LNCAP (cell line): ENCODE measurements at regions not wholly inside any gene's neighbourhood (a gene's known extent, or its start where the extent isn't known, plus 50 kb on each side); places are given as distances from the start of the nearest gene placed in this dataset.

Source experiments
- CTCF ChIP-seq: fragments of 450-650 bp; IDR thresholded peaks from 2 replicates; pipeline ENCODE4 v1.5.1; 2017; ENCODE audit warnings: mild to moderate bottlenecking

DNA sequence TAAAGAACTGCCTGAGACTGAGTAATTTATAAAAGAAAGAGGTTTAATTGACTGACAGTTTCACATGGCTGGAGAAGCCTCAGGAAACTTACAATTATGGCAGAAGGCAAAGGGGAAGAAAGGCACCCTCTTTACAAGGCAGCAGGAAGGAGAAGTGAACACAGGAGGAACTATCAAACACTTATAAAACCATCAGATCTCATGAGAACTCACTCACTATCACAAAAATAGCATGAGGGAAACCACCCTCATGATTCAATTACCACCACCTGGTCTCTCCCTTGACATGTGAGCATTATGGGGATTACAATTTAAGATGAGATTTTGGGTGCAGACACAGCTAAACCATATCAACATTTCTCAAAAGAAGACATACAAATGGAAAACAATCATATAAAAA is 266.3 kb downstream of the EPM2A start:
- no peak for TF ChIP-seq CTCF

- no peak for TF ChIP-seq CTCF
These were observed 259.4 kb downstream of the EPM2A start for GRCh38 chr6:145475794-145476396.

DNA sequence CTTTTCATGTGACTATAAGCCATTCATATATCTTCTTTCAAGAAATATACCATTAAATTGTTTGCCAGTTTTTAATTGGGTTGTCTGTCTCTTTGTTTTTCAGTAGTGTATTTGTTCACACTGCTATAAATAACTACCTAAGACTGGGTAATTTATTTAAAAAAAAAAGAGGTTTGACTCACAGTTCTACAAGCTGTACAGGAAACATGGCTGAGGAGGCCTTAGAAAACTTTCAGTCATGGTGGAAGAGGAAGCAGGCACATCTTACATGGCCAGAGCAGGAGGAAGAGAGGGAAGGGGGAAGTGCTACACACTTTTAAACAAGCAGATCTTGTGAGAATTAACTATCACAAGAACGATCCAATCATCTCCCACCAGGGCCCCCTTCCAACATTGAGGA is 255.3 kb downstream of the EPM2A start:
- no peak for TF ChIP-seq CTCF

DNA sequence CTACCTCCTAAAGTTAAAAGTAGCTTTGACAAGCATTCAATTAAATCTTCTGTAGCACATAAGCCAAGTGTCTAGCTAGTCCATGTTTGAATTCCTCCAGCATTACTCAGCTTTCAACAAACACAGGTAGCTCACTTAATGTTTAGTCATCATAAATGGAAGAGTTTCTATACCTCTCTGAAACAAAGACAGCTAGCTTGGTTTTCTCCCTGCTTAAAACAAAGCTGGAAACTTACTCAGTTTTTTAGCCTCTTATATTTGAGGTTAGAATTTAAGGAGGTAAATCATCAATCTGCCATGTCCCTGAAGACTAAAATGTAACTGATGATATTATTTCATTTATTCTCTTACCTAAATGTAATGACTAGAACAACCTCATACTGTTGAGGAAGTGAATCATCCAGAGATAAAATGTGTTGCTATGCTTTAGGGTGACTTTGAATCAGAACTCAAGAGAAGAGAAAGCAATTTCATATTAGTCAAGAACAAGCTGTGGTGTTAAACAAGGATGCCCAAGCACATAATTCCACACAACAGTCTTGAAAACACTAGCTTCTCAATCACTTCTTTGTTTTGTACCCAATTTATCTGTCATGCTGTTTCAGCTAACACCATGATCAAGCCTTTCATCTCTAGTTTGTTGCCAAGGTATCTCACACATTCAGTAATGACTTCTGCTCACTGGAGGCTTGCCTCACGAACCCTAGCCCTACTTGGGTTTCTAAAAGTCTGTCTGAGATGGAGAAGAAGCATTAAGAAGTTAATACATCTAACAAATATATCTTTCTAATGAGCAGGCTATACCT is 251.9 kb downstream of the EPM2A start:
- TF ChIP-seq CTCF: no peak

DNA sequence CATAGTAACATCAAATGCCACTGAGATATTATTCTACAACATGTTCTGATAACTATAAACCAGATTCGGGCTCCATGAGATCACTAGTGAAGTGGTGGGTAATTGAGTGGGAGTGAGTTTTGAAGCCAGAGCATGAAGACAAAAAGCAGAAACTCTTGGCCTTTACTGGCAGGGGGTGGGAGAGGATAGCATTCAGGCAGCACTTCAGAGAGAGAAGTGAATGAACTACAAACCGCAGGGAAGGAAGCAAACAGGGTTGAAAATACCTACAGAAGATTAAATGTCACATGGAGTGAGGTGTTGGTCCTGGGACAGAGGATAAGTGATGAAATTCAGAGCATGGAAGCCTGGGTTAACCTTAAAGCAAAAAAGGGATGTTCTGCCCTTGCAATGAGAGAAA is 250.0 kb downstream of the EPM2A start:
- no peak for TF ChIP-seq CTCF

GRCh38 chr6:145486306-145486705 is 249.0 kb downstream of the EPM2A start:
- no peak for TF ChIP-seq CTCF

DNA sequence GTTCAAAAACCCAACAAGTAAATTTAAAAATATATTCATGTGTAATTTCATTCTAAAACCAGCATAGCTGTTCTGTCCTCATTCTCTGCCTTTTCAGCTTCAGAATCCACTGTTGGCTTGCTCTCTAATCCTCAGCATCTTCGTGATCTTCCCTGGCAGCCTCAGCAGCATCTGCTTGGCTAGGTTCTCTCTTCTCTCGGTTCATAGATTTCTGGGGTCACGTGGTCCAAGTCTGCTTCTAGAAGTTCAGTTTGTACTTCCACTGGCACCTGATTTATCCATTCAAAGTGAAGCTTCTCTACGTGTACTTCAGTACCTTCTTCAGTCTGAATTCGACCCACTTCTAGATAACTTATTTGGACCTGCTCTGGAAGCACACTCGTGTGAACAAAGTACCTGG is 245.7 kb downstream of the EPM2A start:
- no peak for TF ChIP-seq CTCF
